CD4-positive, alpha-beta T cell (primary cell): ENCODE measurements at regions not wholly inside any gene's neighbourhood (a gene's known extent, or its start where the extent isn't known, plus 50 kb on each side); places are given as distances from the start of the nearest gene placed in this dataset.

Experiments
- ATAC-seq: fragments of 200-7000 bp; cut with Tn5 transposase; one replicate; pipeline ENCODE4 v1.10.0; 2022; ENCODE audit warnings: mild to moderate bottlenecking; ENCODE audit not compliant: poor library complexity
- CTCF ChIA-PET: fragments of 350-600 bp; sonication (Branson Sonifier 250); formaldehyde crosslinking; loops from one replicate; lab custom pipeline; 2021; ENCODE audit warnings: antibody characterized with exemption, inconsistent platforms; lab: Charles Lee
- POLR2A ChIA-PET: fragments of 350-600 bp; sonication (Branson Sonifier 250); formaldehyde crosslinking; loops from one replicate; lab custom pipeline; 2021; ENCODE audit warnings: antibody characterized with exemption, inconsistent platforms; lab: Charles Lee
- DNase-seq, 14 experiments: peaks; one replicate each; pipeline ENCODE4 v3.0.0-alpha.2; 2013 to 2020; ENCODE audit warnings: mixed read lengths in 2 of 14
- H3K27ac ChIP-seq, 2 donors: one replicate each; pipeline versions ENCODE4 v1.5.1 to v1.7.0; 2013; ENCODE audit warnings: low read length in 2 of 2, low read depth in 1 of 2, mild to moderate bottlenecking in 1 of 2
- H3K27me3 ChIP-seq, 2 experiments: 1 replicate in 1 of 2; 2 replicates in 1 of 2; pipeline versions ENCODE4 v1.6.1 to v1.7.0; 2013; ENCODE audit warnings: low read length in 2 of 2, control low read depth in 1 of 2, mild to moderate bottlenecking in 1 of 2, moderate library complexity in 1 of 2; ENCODE audit not compliant: insufficient read depth in 2 of 2, control insufficient read depth in 1 of 2
- H3K36me3 ChIP-seq: one replicate; pipeline ENCODE4 v1.6.1; 2013; ENCODE audit warnings: low read length, control low read depth; ENCODE audit not compliant: insufficient read depth
- H3K4me1 ChIP-seq: one replicate; pipeline ENCODE4 v1.6.1; 2013; ENCODE audit warnings: low read length, control low read depth; ENCODE audit not compliant: insufficient read depth
- H3K4me3 ChIP-seq: one replicate; pipeline ENCODE4 v1.5.1; 2013; ENCODE audit warnings: mild to moderate bottlenecking, low read length, moderate library complexity
- H3K9me3 ChIP-seq, 2 experiments: 1 replicate in 1 of 2; 2 replicates in 1 of 2; pipeline versions ENCODE4 v1.6.1 to v1.7.0; 2013; ENCODE audit warnings: low read length in 2 of 2, mild to moderate bottlenecking in 2 of 2, control low read depth in 1 of 2, moderate library complexity in 1 of 2; ENCODE audit not compliant: control insufficient read depth in 1 of 2, insufficient read depth in 1 of 2
- H3K27ac Mint-ChIP-seq: one replicate; pipeline ENCODE4 v1.8.0; 2020; ENCODE audit warnings: mixed read lengths
- H3K27me3 Mint-ChIP-seq: one replicate; pipeline ENCODE4 v1.8.0; 2021; ENCODE audit warnings: mixed read lengths
- H3K36me3 Mint-ChIP-seq: one replicate; pipeline ENCODE4 v1.8.0; 2021; ENCODE audit warnings: low read depth, mixed read lengths
- H3K4me1 Mint-ChIP-seq: one replicate; pipeline ENCODE4 v1.8.0; 2021; ENCODE audit warnings: low read depth, mixed read lengths
- H3K4me3 Mint-ChIP-seq: one replicate; pipeline ENCODE4 v1.8.0; 2020; ENCODE audit warnings: mild to moderate bottlenecking, mixed read lengths
- H3K9me3 Mint-ChIP-seq: one replicate; pipeline ENCODE4 v1.8.0; 2020; ENCODE audit warnings: mixed read lengths
- intact Hi-C, 2 experiments: fragments of 100-400 bp; cut with DNase I in 1 of 2; cut with micrococcal nuclease in 1 of 2; formaldehyde crosslinking; loops; one replicate each; pipeline versions ENCODE4 v1.15.1 to v1.9.0; 2023 to 2025; cut with DNase I, micrococcal nuclease
- TF ChIP-seq, protein P1 (sequence below): fragments of 200-600 bp; IDR thresholded peaks from one replicate; pipeline ENCODE4 v1.8.0; 2022; ENCODE audit warnings: antibody characterized with exemption, mild to moderate bottlenecking

DNA sequence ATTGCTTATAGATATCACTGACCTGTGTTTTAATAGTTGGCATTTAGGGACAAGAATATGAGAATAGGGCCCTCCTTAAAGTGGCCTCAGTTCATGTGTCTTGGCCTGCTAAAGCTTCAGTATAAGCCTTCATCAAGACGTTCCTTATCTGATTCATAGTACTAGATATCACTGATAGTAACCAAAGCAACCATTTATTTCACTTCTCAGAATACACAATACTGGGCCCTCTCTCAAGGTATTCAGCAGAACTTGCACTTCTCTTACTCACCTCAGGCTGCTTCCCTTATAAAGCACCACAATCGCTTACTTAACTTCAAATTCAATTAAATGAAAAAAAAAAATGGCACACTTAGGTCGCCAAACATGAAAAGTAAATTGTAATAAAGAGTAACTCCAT is 259.4 kb upstream of the PCDH7 start:
- H3K4me3 Mint-ChIP-seq = no peak overlapping the region
- TF ChIP-seq, protein P1, sequence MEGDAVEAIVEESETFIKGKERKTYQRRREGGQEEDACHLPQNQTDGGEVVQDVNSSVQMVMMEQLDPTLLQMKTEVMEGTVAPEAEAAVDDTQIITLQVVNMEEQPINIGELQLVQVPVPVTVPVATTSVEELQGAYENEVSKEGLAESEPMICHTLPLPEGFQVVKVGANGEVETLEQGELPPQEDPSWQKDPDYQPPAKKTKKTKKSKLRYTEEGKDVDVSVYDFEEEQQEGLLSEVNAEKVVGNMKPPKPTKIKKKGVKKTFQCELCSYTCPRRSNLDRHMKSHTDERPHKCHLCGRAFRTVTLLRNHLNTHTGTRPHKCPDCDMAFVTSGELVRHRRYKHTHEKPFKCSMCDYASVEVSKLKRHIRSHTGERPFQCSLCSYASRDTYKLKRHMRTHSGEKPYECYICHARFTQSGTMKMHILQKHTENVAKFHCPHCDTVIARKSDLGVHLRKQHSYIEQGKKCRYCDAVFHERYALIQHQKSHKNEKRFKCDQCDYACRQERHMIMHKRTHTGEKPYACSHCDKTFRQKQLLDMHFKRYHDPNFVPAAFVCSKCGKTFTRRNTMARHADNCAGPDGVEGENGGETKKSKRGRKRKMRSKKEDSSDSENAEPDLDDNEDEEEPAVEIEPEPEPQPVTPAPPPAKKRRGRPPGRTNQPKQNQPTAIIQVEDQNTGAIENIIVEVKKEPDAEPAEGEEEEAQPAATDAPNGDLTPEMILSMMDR = no peak
- Histone ChIP-seq H3K27me3 (no peaks in the 10 kb centered on the region), H3K9me3 (peaks cover 0 to 3% of the 10 kb centered on the region in 2 experiments), H3K4me3 (no peak overlapping the region), H3K4me1 (no peaks in the 10 kb centered on the region), H3K27ac (no peak overlapping the region), H3K36me3 (no peaks in the 10 kb centered on the region)
- ATAC-seq (no peak), DNase-seq (no peak)
- peaks cover 10% of the 10 kb centered on the region for H3K9me3 Mint-ChIP-seq
- POLR2A ChIA-PET = no interaction called here
- H3K27ac Mint-ChIP-seq = no peak overlapping the region
- intact Hi-C loops = no loop called here
- H3K27me3 Mint-ChIP-seq = no peaks in the 10 kb centered on the region
- CTCF ChIA-PET = no interaction called here
- no peaks in the 10 kb centered on the region for H3K4me1 Mint-ChIP-seq
- H3K36me3 Mint-ChIP-seq = no peaks in the 10 kb centered on the region

DNA sequence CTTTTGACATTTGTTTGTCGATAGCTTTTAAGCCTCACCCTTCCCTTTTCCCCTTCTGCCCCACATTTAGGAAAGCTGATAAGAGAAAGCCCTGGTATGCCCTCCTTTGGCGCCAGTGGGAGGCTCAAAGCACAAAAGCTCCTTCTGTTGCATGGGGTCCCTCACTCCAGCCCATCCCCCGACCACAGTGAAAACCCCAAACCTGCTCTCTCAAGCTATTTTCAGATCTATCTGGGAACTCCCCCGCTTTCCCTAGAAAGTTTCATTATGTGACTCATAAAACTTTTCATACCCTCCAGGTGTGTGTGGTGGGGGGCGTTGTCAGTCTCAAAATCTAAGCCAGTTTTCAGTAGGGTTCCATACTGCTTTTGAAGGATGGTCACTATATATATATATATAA is 259.0 kb upstream of the PCDH7 start:
- DNase-seq (no peak), ATAC-seq (no peak)
- H3K4me1 ChIP-seq = no peaks in the 10 kb centered on the region
- H3K9me3 ChIP-seq = peaks cover 0 to 3% of the 10 kb centered on the region in 2 experiments
- no peaks in the 10 kb centered on the region for H3K36me3 Mint-ChIP-seq
- no peaks in the 10 kb centered on the region for H3K27me3 Mint-ChIP-seq
- intact Hi-C loops = no loop called here
- no peaks in the 10 kb centered on the region for H3K4me1 Mint-ChIP-seq
- ChIA-PET CTCF (no interaction called here), POLR2A (no interaction called here)
- H3K9me3 Mint-ChIP-seq = peaks cover 8% of the 10 kb centered on the region
- no peaks in the 10 kb centered on the region for H3K36me3 ChIP-seq
- TF ChIP-seq, protein P1 = no peak
- H3K4me3 Mint-ChIP-seq = no peak overlapping the region
- H3K27me3 ChIP-seq = no peaks in the 10 kb centered on the region
- H3K27ac Mint-ChIP-seq = no peak overlapping the region
- H3K27ac ChIP-seq = no peak overlapping the region
- H3K4me3 ChIP-seq = no peak overlapping the region

DNA sequence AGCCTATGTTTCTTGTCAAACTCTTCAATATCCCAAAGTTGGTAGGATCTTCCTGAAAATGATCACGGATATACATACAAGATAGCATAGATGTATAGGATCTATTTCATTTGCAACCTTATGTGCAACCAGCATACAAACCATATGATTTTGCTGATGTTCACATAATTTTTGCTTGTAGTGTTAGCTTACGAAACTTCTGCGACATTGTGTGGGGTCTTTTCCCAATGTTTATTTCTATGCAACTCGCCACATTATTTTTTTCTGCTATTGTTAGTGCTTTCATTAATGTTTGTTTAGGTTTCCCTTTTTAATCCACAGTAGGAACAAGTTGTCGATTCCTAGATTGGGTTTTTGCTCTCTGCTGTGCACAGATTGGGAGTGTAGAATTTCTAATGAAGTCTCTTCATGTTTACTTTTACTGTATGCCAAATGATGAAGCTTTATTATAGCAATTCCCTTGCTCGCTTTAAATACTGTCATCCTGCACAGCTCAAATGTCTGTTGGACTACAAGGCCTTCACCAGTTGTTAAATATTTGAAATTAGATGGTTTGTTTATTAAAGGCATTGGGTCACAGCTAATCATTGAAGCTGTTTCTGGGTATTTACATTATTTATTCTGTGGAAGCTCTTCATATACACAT is 257.6 kb upstream of the PCDH7 start:
- Histone ChIP-seq H3K4me1 (no peaks in the 10 kb centered on the region), H3K9me3 (peaks cover 0 to 3% of the 10 kb centered on the region in 2 experiments), H3K4me3 (no peak overlapping the region), H3K27ac (no peak overlapping the region), H3K27me3 (no peaks in the 10 kb centered on the region), H3K36me3 (no peaks in the 10 kb centered on the region)
- H3K27ac Mint-ChIP-seq = no peak overlapping the region
- ATAC-seq = no peak
- TF ChIP-seq, protein P1 = no peak
- CTCF ChIA-PET = no interaction called here
- no peak overlapping the region for H3K4me3 Mint-ChIP-seq
- no peaks in the 10 kb centered on the region for H3K27me3 Mint-ChIP-seq
- H3K36me3 Mint-ChIP-seq = no peaks in the 10 kb centered on the region
- no peak for DNase-seq
- POLR2A ChIA-PET = no interaction called here
- H3K9me3 Mint-ChIP-seq = peaks cover 6% of the 10 kb centered on the region
- intact Hi-C loops = no loop called here
- no peaks in the 10 kb centered on the region for H3K4me1 Mint-ChIP-seq
